CD1c-positive myeloid dendritic cell (primary cell): ENCODE measurements at regions not wholly inside any gene's neighbourhood (a gene's known extent, or its start where the extent isn't known, plus 50 kb on each side); places are given as distances from the start of the nearest gene placed in this dataset.

Experiments used
- DNase-seq: peaks from one replicate; pipeline ENCODE4 v3.0.0-alpha.2; 2016; ENCODE audit errors: extremely low spot score

DNA sequence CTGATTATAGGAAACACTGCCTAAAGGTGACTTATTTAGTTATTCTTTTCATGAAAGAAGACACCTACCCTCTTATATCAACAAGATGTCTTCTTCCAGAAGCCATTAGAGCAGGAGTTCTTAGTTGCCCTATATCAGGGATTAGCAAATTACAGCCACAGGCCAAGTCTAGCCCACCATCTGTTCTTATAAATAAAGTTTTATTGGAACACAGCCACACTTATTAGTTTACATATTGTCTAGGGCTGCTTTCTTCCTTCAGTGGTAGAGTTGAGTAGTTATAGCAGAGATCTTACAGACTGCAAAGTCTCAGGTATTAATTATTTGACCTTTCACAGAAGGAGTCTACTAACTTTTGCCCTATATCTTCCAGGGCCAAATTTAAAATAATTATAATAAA is 157.2 kb upstream of the NOCT start:
- no peak for DNase-seq

DNA sequence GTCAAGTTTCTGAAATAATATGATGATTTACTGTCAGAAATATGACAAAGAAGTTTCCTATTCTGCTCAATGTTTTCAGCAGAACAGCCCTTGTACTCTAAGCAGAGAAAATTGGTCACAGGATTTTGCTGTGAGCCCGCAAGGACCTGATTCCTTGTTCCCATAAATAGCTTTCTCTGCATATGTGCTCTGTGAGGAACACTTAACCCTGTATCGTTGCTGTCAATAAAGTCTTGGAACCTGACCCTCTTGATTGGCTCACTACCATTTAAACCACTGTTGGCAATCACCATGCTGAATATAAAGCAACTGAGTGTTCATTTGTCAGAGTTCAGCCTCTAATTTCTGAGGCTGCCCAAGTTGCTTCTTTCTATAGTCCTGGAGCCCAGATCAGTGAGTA is 158.2 kb upstream of the NOCT start:
- DNase-seq, result no peak

DNA sequence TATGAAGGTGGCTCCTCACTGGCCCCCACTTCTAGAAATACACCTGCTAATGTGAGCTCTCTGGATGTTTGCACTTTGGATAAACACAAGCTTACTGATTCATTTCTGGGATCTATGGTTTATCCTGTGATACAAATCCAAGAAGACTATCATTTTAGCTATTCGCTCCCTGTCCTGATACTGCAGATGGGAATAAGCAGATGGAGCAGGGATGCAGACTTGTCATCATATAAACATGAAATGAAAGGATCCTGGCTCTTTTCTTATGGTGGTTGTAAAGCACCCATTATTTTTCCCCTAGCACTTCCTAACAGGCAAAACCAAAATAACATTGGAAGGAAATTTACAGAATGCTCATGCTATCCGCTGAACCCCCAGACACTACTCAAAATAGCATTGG is 162.9 kb upstream of the NOCT start:
- no peak for DNase-seq

DNA sequence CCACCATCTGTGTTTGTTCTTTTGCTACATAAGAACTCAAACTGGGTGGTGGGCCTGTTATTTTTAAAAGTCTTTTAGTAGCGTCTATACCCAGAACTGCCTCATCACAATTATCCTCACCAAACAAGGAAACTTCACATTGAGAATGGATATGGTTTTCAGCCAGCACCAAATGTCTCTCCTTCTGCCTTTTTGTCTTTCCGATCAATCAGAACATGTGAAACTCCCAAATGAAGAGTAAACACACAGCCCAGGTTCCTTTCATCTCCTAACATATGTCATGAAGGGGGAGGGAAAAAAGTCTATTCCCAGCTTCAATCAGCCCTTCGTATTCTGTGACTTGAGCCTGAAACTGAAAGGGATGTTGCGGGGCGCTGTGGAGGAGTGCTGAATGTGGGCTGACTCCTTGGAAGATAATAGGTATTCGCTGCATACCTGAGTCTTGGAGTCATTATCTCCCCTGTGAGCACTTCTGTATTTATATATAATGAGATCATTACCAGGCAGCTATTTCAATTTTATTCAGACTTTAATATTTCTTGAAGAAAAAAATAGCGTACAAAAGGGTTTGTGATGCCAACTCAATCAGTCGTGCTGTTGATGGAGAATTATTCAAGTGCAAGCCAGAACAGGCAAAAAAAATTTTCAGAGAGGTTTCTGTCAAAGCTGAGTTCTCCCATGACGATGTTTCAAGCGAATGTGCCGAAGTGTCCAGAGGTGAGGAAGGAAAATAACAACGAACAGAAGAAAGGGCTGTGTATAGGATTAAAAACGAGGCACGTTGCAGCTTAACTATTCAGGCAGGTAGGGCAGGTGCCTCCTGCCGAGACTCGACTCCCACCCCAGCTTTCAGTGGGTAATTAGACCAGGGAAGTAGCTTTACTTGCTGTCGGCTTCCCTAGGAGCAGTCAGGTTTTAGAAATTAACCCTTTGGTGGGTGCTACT is 163.9 kb upstream of the NOCT start:
- no peak for DNase-seq

DNA sequence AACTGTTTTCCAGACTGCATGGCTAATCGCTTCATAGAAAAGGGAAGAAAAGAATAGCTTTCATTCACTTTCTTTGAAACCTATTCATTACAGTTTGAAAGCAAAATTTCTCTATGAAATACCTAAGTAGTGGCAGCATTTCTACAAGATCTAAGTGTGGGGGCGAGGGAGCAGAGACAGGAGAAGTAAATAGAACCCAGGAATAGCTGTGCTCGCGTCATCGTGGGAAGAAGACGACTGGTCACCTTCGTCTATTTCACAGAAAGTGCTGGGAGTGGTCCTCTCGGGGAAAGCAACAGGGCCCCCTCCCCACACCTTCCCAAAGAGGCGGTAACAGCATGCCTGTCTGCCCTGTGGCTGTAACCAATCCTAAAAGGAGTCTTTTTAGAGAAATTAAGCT is 169.9 kb upstream of the NOCT start:
- DNase-seq, result no peak

DNA sequence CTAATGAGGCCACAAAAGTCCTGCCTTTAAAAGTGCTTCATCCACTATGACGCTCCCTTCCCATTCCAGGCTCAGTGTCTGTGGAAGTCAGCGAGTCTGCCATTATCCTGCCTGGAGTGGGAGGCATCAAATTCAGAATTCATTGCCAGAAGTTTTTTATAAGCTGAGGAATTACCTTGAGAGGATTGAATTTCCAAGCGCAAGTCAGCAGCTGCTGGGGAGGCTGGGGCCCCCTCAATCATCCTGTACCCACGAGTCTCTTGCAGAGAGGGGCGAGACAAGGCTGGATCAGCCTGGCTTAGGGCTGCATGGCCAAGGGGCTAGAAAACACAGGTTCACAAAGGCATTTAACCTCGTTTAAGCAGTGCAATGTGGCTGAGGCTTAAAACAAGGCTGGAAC is 170.5 kb upstream of the NOCT start:
- no peak for DNase-seq

DNA sequence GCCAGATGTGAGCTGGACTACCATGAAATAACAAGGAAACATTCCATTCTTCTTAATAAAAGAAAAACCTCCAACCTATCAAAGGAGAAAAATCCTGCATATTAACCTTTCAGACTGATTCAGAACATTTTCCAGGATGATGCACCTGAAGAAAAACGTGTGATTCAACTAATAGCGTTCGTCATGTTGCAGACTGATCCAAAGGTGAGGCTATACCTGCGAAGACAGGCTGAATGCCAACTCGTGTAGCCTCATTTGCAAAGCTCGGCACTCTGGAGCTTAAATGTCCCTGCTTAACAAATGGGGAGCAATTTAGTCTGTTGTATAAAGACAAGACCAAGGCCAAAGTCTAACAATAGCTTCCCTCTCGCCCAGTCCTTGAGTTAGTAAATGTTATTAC is 172.0 kb upstream of the NOCT start:
- no peak for DNase-seq

DNA sequence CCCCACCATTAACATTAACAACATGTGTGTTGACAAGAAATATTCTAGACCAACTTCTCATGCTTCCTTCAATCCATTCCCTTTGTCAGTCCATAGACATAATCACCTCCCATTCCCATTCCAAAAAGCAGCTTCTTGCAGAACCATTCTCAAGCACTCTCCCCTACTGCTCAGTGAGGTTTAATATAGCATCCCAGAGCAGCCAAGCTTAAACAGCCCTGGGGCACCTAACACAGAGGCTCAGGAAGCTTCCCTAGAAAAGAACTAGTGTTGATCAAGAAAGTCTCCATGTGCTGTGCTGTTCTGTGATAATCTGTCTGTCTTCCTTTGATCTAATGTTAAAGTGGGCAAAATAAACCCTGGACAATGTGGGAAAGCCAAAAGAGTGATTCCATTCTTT is 174.2 kb upstream of the NOCT start:
- no peak for DNase-seq

DNA sequence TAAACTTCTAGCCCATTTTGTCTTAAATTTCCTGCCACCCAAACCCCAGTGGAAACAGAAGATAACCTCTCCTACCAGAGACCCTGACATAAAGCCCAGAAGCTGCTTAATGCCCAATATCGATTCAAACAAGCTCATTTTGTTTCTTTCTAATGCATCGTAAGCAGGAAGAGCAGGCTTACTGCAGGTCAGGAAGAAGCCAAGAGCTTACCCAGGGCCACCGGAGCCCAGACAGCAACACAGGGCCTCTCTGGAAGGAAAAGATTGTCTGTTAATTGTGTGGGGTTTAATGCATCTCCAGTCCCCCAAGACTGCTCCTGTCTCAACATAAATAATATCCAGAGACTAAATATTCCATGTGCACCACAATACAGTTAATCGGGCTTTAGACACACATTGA is 177.3 kb upstream of the NOCT start:
- DNase-seq, result no peak

- no peak for DNase-seq
Observed at GRCh38 chr4:138835832-138836533, 179.6 kb upstream of the NOCT start.

GRCh38 chr4:138833974-138834373 is 181.6 kb upstream of the NOCT start:
- peak; percentile 24 for DNase-seq

DNA sequence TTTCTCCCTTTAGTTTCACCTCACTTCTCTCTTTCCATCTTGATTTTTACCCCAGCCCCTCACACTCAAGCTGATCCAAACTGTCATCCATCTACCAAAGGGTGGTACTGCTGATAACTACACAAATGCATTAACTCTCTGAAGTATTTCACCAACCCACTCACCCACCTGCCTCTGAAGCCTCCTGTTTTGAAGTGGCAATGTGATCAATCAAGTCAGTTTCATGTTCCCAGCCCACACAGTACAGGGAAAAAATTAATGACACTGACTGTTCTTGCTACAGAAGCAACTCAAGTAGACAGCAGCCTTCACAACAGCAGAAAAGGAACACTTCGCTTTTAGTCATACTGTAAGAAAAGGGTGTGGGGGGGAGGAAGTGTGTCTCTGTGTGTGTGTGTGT is 183.0 kb upstream of the NOCT start:
- peak; percentile 16 for DNase-seq

GRCh38 chr4:138831948-138832347 is 183.6 kb upstream of the NOCT start:
- DNase-seq, result no peak

DNA sequence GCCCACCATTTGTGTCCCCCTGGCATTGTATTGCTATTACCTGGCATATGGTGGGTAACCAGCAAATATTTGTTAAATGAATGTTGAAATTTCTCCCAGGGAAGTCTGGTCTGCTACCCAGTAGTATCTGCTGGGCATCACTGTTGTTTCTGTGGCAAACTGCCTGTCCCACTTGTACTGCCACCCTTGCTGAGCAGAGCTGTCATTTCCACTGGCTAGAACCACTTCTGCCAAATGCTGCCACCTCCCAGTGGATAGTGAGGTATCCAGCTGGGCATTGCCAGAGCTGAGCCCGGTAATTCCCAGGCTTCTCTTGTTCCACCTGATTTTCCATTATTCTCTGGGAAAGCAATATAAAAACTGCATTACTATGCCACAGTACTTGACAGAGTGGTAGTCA is 186.7 kb upstream of the NOCT start:
- no peak for DNase-seq

DNA sequence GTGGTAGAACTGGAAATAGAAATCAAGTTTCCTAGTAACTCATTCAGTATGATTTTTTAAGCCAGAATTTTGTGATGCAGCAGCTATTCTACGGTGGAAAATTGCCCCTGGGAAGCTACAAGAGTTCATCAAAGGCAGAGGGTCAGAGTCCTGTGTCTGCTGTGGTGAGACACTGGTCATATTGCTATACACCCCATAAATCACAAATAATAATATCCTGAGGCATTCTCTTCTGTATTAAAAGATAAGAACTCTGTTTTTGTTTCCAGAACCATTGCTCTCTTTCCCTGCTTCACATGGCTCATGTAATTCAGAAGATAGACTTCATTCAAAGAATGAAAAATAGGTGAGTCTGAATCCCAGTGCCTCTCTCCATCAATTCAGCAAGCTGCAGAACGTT is 188.8 kb upstream of the NOCT start:
- DNase-seq, result no peak

DNA sequence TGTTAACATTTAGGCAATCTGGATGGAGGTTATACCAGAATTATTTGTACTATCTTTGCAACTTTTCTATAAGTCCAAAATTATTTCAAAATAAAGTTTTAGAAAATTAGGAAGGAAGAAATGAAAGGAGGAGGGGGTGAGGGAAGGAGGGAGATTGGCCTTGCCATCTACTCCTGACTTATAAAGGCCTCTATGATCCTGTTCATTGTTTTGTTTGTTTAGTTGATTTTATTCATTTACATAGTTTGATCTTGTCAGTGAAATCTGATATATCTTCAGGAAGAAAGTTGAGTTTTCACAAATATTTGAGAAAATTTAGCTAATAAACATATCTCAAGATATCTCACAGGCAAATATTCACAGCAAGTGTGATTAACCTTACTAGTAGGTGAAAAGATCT is 189.3 kb upstream of the NOCT start:
- DNase-seq, result no peak

DNA sequence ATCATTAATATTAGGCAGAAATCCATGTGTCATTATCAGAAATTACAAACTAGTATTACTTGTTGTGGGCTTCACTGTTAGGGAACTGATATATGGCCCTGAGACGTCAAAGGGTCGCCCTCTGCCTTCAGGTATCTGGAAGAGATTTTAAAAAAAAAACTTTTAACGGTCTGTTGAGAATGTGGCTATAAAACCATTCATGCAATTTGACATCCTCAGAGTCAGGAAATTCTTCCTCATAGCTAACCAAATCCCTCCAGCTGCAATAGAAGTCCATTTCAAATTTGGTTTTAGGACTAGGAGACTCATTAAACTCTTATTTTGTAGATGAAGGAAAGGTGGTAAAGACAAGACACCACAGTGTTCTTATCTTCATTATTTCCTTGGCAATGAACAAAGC is 194.2 kb upstream of the NOCT start:
- no peak for DNase-seq

DNA sequence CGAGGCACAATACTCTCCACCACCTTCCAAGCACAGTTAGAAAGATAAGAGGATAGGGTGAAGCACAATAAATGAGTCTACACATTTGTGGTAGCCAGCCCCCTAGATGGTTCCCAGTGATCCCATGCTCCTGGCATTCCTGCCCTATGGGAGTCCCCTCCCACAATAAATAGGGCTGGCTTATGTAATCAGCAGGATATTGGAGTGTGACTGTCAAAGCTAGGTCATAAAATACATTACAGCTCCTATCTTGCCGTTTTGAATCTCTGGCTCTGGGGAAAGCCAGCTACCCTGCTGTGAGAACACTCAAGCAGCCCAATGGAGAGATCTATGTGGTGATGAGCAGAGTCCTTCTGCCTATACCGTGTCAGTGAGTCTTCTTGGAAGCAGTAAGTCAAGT is 198.7 kb upstream of the NOCT start:
- no peak for DNase-seq

- DNase-seq, result no peak
Observed at GRCh38 chr4:138815811-138816210, 199.8 kb upstream of the NOCT start.

GRCh38 chr4:138805736-138806135 is 209.8 kb upstream of the NOCT start:
- DNase-seq, result no peak

DNA sequence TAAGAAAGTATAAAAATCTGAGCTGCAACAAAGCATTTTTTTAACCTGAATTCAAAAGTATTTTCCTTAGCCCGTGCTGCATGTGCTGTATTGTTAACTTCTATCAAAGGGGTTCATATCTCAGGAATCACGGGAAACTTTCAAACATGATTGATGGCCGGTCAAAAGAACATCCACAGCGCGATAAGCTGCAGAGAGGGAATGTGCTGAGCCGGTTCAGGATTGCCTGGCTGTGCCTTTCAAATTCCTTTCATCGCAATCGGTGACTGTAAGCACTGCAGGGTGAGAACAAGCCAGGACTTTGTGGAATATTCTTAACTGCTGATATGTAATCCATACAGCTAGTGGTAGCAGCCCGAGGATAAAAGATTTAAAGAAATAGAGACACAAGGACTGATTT is 210.9 kb upstream of the NOCT start:
- no peak for DNase-seq

- DNase-seq, result no peak
Observed at GRCh38 chr4:138803051-138803450, 212.5 kb upstream of the NOCT start.

GRCh38 chr4:138802499-138802898 is 213.1 kb upstream of the NOCT start:
- no peak for DNase-seq
